HepG2 (cell line): ENCODE measurements at regions not wholly inside any gene's neighbourhood (a gene's known extent, or its start where the extent isn't known, plus 50 kb on each side); places are given as distances from the start of the nearest gene placed in this dataset.

Experiments
- ATAC-seq: fragments of 200-7000 bp; cut with Tn5 transposase; 3 replicates; pipeline ENCODE4 v1.9.1; 2020; ENCODE audit warnings: mild to moderate bottlenecking, moderate library complexity
- BruUV-seq: library from RNA; stranded (reverse); fragments of 400-500 nt; replicated peaks from 2 replicates; lab custom pipeline; 2021; lab: Mats Ljungman, UMichigan
- CTCF ChIA-PET: fragments of 300-600 bp; formaldehyde crosslinking; extraction: SDS; loops from one replicate; lab custom pipeline; 2021; ENCODE audit warnings: low total read pairs, inconsistent platforms, low intra/inter-chr PET ratio; lab: Yijun Ruan, JAX
- POLR2A ChIA-PET: fragments of 350-600 bp; sonication (Branson Sonifier 250); formaldehyde crosslinking; loops from one replicate; lab custom pipeline; 2020; ENCODE audit warnings: antibody characterized with exemption, inconsistent platforms; lab: Yijun Ruan, JAX
- DNase-seq: peaks from one replicate; pipeline ENCODE4 v3.0.0-alpha.2; 2015; ENCODE audit warnings: low spot score
- FAIRE-seq: peaks from 3 replicates; lab custom pipeline; 2011; peaks lifted over from hg19 to GRCh38; lab: Jason Lieb, UNC
- H2AFZ ChIP-seq: one replicate; pipeline ENCODE4 v1.6.1; 2011; ENCODE audit warnings: low read length, inconsistent platforms
- H3K27ac ChIP-seq: fragments of 300-600 bp; 3 replicates; pipeline ENCODE4 v1.8.0; 2011; ENCODE audit warnings: mixed run types, mild to moderate bottlenecking, mixed read lengths, low read length, inconsistent platforms; ENCODE audit not compliant: insufficient read depth; ENCODE audit errors: extremely low read length
- H3K27me3 ChIP-seq, 2 experiments: fragments of 200-600 bp in 1 of 2; 2 replicates in 1 of 2; 3 replicates in 1 of 2; pipeline versions ENCODE4 v1.6.0 to v1.8.0; 2011; ENCODE audit warnings: low read length in 2 of 2, mild to moderate bottlenecking in 2 of 2, moderate library complexity in 2 of 2, inconsistent platforms in 1 of 2; ENCODE audit not compliant: insufficient read depth in 2 of 2, control insufficient read depth in 1 of 2
- H3K36me3 ChIP-seq, 2 experiments: fragments of 200-600 bp in 1 of 2; replicated peaks in 1 of 2; 2 replicates in 1 of 2; 3 replicates in 1 of 2; pipeline versions ENCODE4 v1.5.1 to v1.8.0; 2011; ENCODE audit warnings: low read length in 2 of 2, inconsistent platforms in 1 of 2; ENCODE audit not compliant: insufficient read depth in 2 of 2, control insufficient read depth in 1 of 2
- H3K4me1 ChIP-seq: 2 replicates; pipeline ENCODE4 v1.5.1; 2012; ENCODE audit warnings: low read length, inconsistent platforms; ENCODE audit not compliant: insufficient read depth
- H3K4me2 ChIP-seq: 2 replicates; pipeline ENCODE4 v1.6.0; 2011; ENCODE audit warnings: low read depth, low read length, inconsistent platforms
- H3K4me3 ChIP-seq, 3 experiments: fragments of 200-600 bp in 1 of 3; sonication (generic), shearing (Covaris generic) in 1 of 3; replicated peaks in 1 of 3; 2 replicates each; pipeline ENCODE4 v1.5.1; 2011 to 2016; ENCODE audit warnings: low read length in 3 of 3, inconsistent platforms in 2 of 3, low read depth in 2 of 3, mild to moderate bottlenecking in 2 of 3, control low read depth in 1 of 3, mixed read lengths in 1 of 3; ENCODE audit not compliant: insufficient read depth in 1 of 3
- H3K79me2 ChIP-seq: one replicate; pipeline ENCODE4 v1.6.1; 2011; ENCODE audit warnings: low read length, inconsistent platforms; ENCODE audit not compliant: insufficient read depth
- H3K9ac ChIP-seq: 2 replicates; pipeline ENCODE4 v1.6.0; 2011; ENCODE audit warnings: mild to moderate bottlenecking, low read depth, low read length, inconsistent platforms; ENCODE audit not compliant: insufficient read depth
- H3K9me3 ChIP-seq: 2 replicates; pipeline ENCODE4 v1.5.1; 2012; ENCODE audit warnings: mild to moderate bottlenecking, low read length
- H4K20me1 ChIP-seq: 2 replicates; pipeline ENCODE4 v1.6.0; 2011; ENCODE audit warnings: inconsistent platforms, mild to moderate bottlenecking, low read length, moderate library complexity; ENCODE audit not compliant: insufficient read depth
- MAZ ChIP-seq, 2 experiments: sonication (generic) in 1 of 2; formaldehyde crosslinking in 1 of 2; IDR thresholded peaks; 2 replicates each; pipeline versions ENCODE4 v1.5.0 to v1.6.1; 2012 to 2020; ENCODE audit warnings: low read depth in 2 of 2, mild to moderate bottlenecking in 2 of 2, borderline replicate concordance in 1 of 2, improper control_type of control experiment in 1 of 2, low read length in 1 of 2, missing genetic modification reagents in 1 of 2, moderate library complexity in 1 of 2
- PHF21A ChIP-seq: sonication (generic); formaldehyde crosslinking; IDR thresholded peaks from 2 replicates; pipeline ENCODE4 v1.5.0; 2020; ENCODE audit warnings: mild to moderate bottlenecking, missing genetic modification reagents
- PPARG ChIP-seq: conservative IDR thresholded peaks from 2 replicates; pipeline ENCODE4 v1.6.1; 2016; ENCODE audit warnings: missing biosample characterization, missing genetic modification reagents
- THAP8 ChIP-seq: sonication (generic); formaldehyde crosslinking; IDR thresholded peaks from 2 replicates; pipeline ENCODE4 v1.5.1; 2020; ENCODE audit warnings: missing genetic modification reagents, mild to moderate bottlenecking, borderline replicate concordance
- ZNF570 ChIP-seq: sonication (generic); formaldehyde crosslinking; IDR thresholded peaks from 2 replicates; pipeline ENCODE4 v1.4.0; 2020; ENCODE audit warnings: mild to moderate bottlenecking, missing genetic modification reagents, borderline replicate concordance
- WGBS: methylation state at CpG from one replicate; pipeline ENCODE4 v1.1.6; 2017; ENCODE audit warnings: low lambda C conversion rate; 5-methylcytosine and 5-hydroxymethylcytosine counted together
- in situ Hi-C: cut with HindIII; loops from 2 replicates; pipeline ENCODE4 v1.10.0; 2017; ENCODE audit warnings: low pct_unique_long_range_greater_than_20kb; ENCODE audit not compliant: extremely low pct_ligation_motif_present
- intact Hi-C: fragments of 100-400 bp; cut with micrococcal nuclease; formaldehyde crosslinking; loops from one replicate; pipeline ENCODE4 v1.10.0; 2022; ENCODE audit not compliant: unreplicated experiment

DNA sequence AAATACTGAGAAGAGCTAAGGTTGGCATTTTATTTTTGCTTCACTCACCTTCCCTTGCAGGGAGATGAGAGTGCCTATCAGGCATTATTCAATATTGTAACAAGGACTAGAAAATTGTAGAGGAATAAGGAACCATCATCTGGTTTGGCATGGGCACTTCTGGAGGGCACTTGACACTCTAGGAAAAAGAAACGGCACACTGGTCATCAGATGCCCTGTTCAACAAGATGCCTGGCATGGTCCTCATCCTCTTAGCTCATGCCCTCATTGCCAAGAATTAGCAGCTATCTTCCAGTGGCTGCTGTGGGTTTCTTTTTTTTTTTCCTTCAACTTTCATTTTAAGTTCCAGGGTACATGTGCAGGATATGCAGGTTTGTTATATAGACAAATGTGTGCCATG is 95.1 kb upstream of the ESRRG start (continued):
- TF ChIP-seq THAP8 (CRISPR knock-in tag) (no peak), ZNF570 (CRISPR knock-in tag) (no peak), MAZ (IDR thresholded peaks at IDR 0.05; ENCODE audit: borderline replicate concordance, low read depth, low read length) (no peak), MAZ (CRISPR knock-in tag; IDR thresholded peaks at IDR 0.05; ENCODE audit: low read depth) (no peak)

- no peaks in the 10 kb centered on the region for H3K27me3 ChIP-seq
- FAIRE-seq (no peak), ATAC-seq (no peak), DNase-seq (no peak)
- BruUV-seq = no TSS peak
- in situ Hi-C loops = no loop called here
- no peak for TF ChIP-seq PHF21A (CRISPR knock-in tag)
- no peak for TF ChIP-seq PPARG
- H3K79me2 ChIP-seq = no peaks in the 10 kb centered on the region
- no peaks in the 10 kb centered on the region for H3K4me1 ChIP-seq
- POLR2A ChIA-PET = no interaction called here
- H3K4me2 ChIP-seq = no peak overlapping the region
- whole genome bisulfite sequencing = 18% methylated on average over 4 of the region's 11 CpGs
- CTCF ChIA-PET = no interaction called here
- H4K20me1 ChIP-seq = no peaks in the 10 kb centered on the region
- H3K9me3 ChIP-seq = no peaks in the 10 kb centered on the region
- H2AFZ ChIP-seq = no peak overlapping the region
- H3K4me3 ChIP-seq = no peak overlapping the region
- H3K9ac ChIP-seq = no peak overlapping the region
- intact Hi-C loops = no loop called here
- H3K36me3 ChIP-seq = no peaks in the 10 kb centered on the region
- no peak overlapping the region for H3K27ac ChIP-seq
These were observed 92.3 kb upstream of the ESRRG start for GRCh38 chr1:216815260-216816131.
